Activated T-cell treated with anti-CD3 and anti-CD28 coated beads, Interleukin-2, amount 50 U/mL, for 72 hours (primary cell): ENCODE measurements at regions not wholly inside any gene's neighbourhood (a gene's known extent, or its start where the extent isn't known, plus 50 kb on each side); places are given as distances from the start of the nearest gene placed in this dataset.

Experiments used
- ATAC-seq, 2 donors: fragments of 150-1000 bp; cut with Tn5 transposase; replicated peaks in 1 of 2; 2 replicates each; pipeline ENCODE4 v1.10.0; 2021; ENCODE audit warnings: moderate library complexity in 2 of 2, mild to moderate bottlenecking in 1 of 2
- DNase-seq, 2 donors: peaks; one replicate each; pipeline ENCODE4 v3.0.0; 2021 to 2022; ENCODE audit warnings: mixed read lengths in 1 of 2
- H3K27ac Mint-ChIP-seq: one replicate; pipeline ENCODE4 v1.8.0; 2022; ENCODE audit warnings: mild to moderate bottlenecking, moderate library complexity, mixed read lengths
- H3K27me3 Mint-ChIP-seq: one replicate; pipeline ENCODE4 v1.8.0; 2022; ENCODE audit warnings: low read depth, mixed read lengths
- H3K36me3 Mint-ChIP-seq, 2 donors: one replicate each; pipeline ENCODE4 v1.8.0; 2022; ENCODE audit warnings: mixed read lengths in 2 of 2, mild to moderate bottlenecking in 1 of 2; ENCODE audit not compliant: insufficient read depth in 2 of 2
- H3K4me1 Mint-ChIP-seq: one replicate; pipeline ENCODE4 v1.8.0; 2022; ENCODE audit warnings: low read depth, mixed read lengths
- H3K4me3 Mint-ChIP-seq, 2 donors: one replicate each; pipeline ENCODE4 v1.8.0; 2022; ENCODE audit warnings: mild to moderate bottlenecking in 2 of 2, mixed read lengths in 2 of 2, moderate library complexity in 2 of 2
- H3K9me3 Mint-ChIP-seq, 2 donors: one replicate each; pipeline ENCODE4 v1.8.0; 2022; ENCODE audit warnings: mixed read lengths in 2 of 2

GRCh38 chr12:11563785-11564739, 85.4 kb upstream of the ETV6 start:
- Mint-ChIP-seq H3K4me1 (peaks cover 18% of the 10 kb centered on the region), H3K4me3 (no peak overlapping the region), H3K36me3 (no peaks in the 10 kb centered on the region), H3K27me3 (no peaks in the 10 kb centered on the region), H3K27ac (no peak overlapping the region), H3K9me3 (no peaks in the 10 kb centered on the region)
- no peak for ATAC-seq
- no peak for DNase-seq

- Mint-ChIP-seq H3K36me3 (no peaks in the 10 kb centered on the region), H3K4me3 (no peak overlapping the region), H3K27me3 (no peaks in the 10 kb centered on the region), H3K4me1 (peaks cover 18% of the 10 kb centered on the region), H3K27ac (no peak overlapping the region), H3K9me3 (no peaks in the 10 kb centered on the region)
- no peak for DNase-seq
- no peak for ATAC-seq
Observed at GRCh38 chr12:11564984-11565651, 84.4 kb upstream of the ETV6 start.

- H3K4me1 Mint-ChIP-seq = peaks cover 16% of the 10 kb centered on the region
- H3K9me3 Mint-ChIP-seq = no peaks in the 10 kb centered on the region
- DNase-seq = no peak
- H3K36me3 Mint-ChIP-seq = no peaks in the 10 kb centered on the region
- no peak overlapping the region for H3K27ac Mint-ChIP-seq
- ATAC-seq = peak in 1 of 2 donors; percentile 57
- H3K27me3 Mint-ChIP-seq = no peaks in the 10 kb centered on the region
- no peak overlapping the region for H3K4me3 Mint-ChIP-seq
Observed at GRCh38 chr12:11565752-11566151, 83.7 kb upstream of the ETV6 start.

- no peak for DNase-seq
Observed at GRCh38 chr12:11568155-11568761, 81.2 kb upstream of the ETV6 start.

GRCh38 chr12:11568762-11569478, 80.6 kb upstream of the ETV6 start:
- Mint-ChIP-seq H3K36me3 (peaks cover under 1 to 1% of the 10 kb centered on the region in 2 donors), H3K27me3 (no peaks in the 10 kb centered on the region), H3K4me1 (no peaks in the 10 kb centered on the region), H3K4me3 (no peak overlapping the region), H3K9me3 (no peaks in the 10 kb centered on the region), H3K27ac (no peak overlapping the region)
- ATAC-seq = no peak
- DNase-seq = no peak

More at GRCh38 chr12:11568155-11568761, 81.2 kb upstream of the ETV6 start:
- no peaks in the 10 kb centered on the region for H3K36me3 Mint-ChIP-seq
- no peaks in the 10 kb centered on the region for H3K9me3 Mint-ChIP-seq
- H3K27ac Mint-ChIP-seq = no peak overlapping the region
- H3K27me3 Mint-ChIP-seq = no peaks in the 10 kb centered on the region
- no peak for ATAC-seq
- H3K4me1 Mint-ChIP-seq = no peaks in the 10 kb centered on the region
- no peak overlapping the region for H3K4me3 Mint-ChIP-seq

DNA sequence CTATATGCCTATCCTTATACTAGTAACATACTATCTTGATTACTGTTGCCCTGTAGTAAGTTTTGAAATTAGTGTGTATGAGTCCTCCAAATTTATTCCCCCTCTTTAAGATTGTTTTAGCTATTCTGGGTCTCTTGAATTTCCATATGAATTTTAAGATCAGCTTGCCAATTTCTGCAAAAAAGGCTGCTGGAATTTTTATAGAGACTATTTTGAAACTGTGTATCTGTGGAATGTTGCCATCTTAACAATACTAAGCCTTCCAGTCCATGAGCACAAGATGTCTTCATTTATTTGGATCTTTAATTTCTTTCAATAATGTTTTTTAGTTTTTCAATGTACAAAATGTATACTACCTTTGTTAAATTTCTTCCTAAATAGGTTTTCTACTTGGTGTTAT, 79.8 kb upstream of the ETV6 start:
- Mint-ChIP-seq H3K4me3 (no peak overlapping the region), H3K4me1 (no peaks in the 10 kb centered on the region)
- ATAC-seq = no peak

GRCh38 chr12:11573880-11574279, 75.6 kb upstream of the ETV6 start:
- DNase-seq = no peak
- Mint-ChIP-seq H3K9me3 (peaks cover 3 to 6% of the 10 kb centered on the region in 2 donors), H3K27ac (peak overlapping the region; percentile 22), H3K4me1 (peaks cover 12% of the 10 kb centered on the region), H3K36me3 (peaks cover 4 to 5% of the 10 kb centered on the region in 2 donors), H3K27me3 (no peaks in the 10 kb centered on the region), H3K4me3 (no peak overlapping the region)
- ATAC-seq = no peak

More for the DNA sequence above, 79.8 kb upstream of the ETV6 start:
- Mint-ChIP-seq H3K9me3 (no peaks in the 10 kb centered on the region), H3K36me3 (peaks cover 3 to 4% of the 10 kb centered on the region in 2 donors), H3K27ac (no peak overlapping the region), H3K27me3 (no peaks in the 10 kb centered on the region)
- no peak for DNase-seq

- Mint-ChIP-seq H3K4me3 (peak overlapping the region in 1 of 2 donors; percentile 11), H3K9me3 (peaks cover 3 to 6% of the 10 kb centered on the region in 2 donors), H3K36me3 (peaks cover 4 to 5% of the 10 kb centered on the region in 2 donors), H3K27me3 (peaks cover 1% of the 10 kb centered on the region), H3K4me1 (peaks cover 32% of the 10 kb centered on the region), H3K27ac (peak overlapping the region; percentile 55)
- ATAC-seq (peak; percentile 84 to 86), DNase-seq (peak; percentile 64)
Observed at GRCh38 chr12:11576104-11576503, 73.4 kb upstream of the ETV6 start.

DNA sequence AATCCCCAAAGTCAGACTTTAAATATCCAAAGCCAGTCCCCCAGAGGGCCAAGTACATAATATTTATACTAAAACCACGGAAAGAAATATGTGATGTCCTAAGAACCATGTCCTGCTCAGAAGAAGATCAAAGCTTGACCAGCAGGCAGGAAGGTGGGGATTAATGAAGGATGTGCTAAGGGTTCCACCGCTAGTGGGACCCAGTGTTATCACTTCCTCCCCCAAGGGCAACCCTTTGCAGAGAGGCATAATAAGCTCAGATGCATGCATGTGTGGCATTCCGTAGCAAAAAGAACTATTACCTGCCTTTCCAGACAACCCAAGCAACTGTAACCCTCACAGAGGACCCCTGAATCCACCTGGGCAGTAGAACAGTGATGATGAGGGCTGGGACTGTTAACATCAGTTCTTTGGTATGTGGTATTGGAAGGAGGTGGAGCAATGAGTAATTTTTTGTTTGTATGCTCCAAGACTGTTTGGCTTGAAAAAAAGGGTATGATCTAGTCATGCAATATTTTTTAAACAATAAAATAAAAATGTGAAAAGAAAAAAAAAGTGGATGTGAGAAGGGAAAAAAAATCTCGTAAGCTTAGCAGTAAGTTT, 71.7 kb upstream of the ETV6 start:
- no peak for DNase-seq
- Mint-ChIP-seq H3K9me3 (peaks cover 3 to 6% of the 10 kb centered on the region in 2 donors), H3K36me3 (peaks cover 4 to 5% of the 10 kb centered on the region in 2 donors), H3K4me1 (peaks cover 36% of the 10 kb centered on the region), H3K27ac (no peak overlapping the region), H3K27me3 (peaks cover 9% of the 10 kb centered on the region), H3K4me3 (no peak overlapping the region)
- ATAC-seq = no peak

GRCh38 chr12:11578461-11578993, 70.9 kb upstream of the ETV6 start:
- peak; percentile 25 to 42 for DNase-seq
- H3K27ac Mint-ChIP-seq = peak overlapping the region; percentile 3

DNA sequence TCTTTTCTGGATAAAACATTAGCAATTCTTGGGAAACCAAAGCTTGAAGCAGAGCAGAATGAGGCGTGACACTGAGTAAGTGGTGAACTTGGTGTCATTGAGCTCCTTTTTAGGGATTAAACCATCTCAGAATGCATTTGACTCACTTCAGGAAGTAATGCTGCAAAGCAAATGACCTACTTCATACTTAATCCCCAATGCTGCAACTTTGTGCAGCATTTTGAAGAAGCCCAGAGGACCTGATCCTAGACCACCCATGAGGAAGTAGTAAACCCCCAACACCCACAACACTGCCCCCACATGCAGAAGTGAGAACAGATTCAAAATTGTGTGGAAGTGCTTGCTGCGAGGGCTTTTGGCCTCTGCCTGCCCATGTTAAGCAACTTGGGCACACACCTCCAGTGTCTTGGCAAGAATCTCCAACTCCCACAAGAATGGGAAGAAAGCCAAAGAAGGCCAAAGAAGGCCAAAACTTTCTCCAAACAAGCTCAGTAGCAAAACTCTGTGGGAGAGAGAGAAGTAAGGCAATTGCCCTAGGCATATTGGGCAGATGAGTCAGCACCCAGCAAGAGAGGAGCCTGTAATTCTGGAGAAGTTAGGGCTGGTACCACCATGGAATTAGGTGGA, 69.2 kb upstream of the ETV6 start:
- Mint-ChIP-seq H3K36me3 (no peaks in the 10 kb centered on the region), H3K27me3 (peaks cover 26% of the 10 kb centered on the region), H3K9me3 (peaks cover 0 to 3% of the 10 kb centered on the region in 2 donors), H3K27ac (no peak overlapping the region), H3K4me1 (peaks cover 36% of the 10 kb centered on the region), H3K4me3 (no peak overlapping the region)
- DNase-seq (no peak), ATAC-seq (peak in 1 of 2 donors; percentile 36)

More at GRCh38 chr12:11578461-11578993, 70.9 kb upstream of the ETV6 start:
- H3K4me1 Mint-ChIP-seq = peaks cover 36% of the 10 kb centered on the region
- H3K9me3 Mint-ChIP-seq = peaks cover 3 to 6% of the 10 kb centered on the region in 2 donors
- peak overlapping the region; percentile 15 to 45 for H3K4me3 Mint-ChIP-seq
- H3K36me3 Mint-ChIP-seq = peaks cover 4 to 5% of the 10 kb centered on the region in 2 donors
- peaks cover 16% of the 10 kb centered on the region for H3K27me3 Mint-ChIP-seq
- peak; percentile 80 to 83 for ATAC-seq
